ENCODE measurements at regions not wholly inside any gene's neighbourhood (a gene's known extent, or its start where the extent isn't known, plus 50 kb on each side); places are given as distances from the start of the nearest gene placed in this dataset.

DNA sequence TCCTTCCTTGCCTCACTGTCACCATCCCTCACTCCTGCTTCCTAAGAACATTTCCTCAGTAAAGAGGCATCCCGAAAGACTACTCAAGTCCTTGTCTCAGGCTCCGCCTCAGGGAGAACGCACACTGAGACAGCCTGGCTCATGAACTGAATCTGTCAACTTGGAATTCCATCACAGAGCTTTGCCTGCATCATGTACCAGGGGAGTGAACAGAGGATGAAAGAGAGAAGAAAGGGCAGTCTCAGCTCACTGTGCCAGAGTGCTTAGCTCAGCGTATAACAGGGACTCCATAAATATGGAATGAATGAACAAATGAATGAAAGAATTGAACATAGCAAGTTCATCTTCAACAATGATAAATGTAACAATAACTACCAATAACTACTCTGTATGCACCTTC, 68.7 kb upstream of the SLC1A3 start:
- Histone ChIP-seq H3K56ac (ENCODE audit: extremely low read depth, insufficient read depth, low read length) (no peak overlapping the region), H3K79me1 (ENCODE audit: low read depth in 1 of 2, low read length in 2 of 2) (no peaks in the 10 kb centered on the region), H3K4me3 (ENCODE audit: insufficient read depth, low read depth, low read length) (no peak overlapping the region), H2BK15ac (ENCODE audit: low read depth, low read length) (no peak overlapping the region), H3K4me1 (ENCODE audit: control insufficient read depth, insufficient read depth, low read length) (no peaks in the 10 kb centered on the region), H4K91ac (ENCODE audit: insufficient read depth, low read depth, low read length) (no peak overlapping the region), H3K4ac (ENCODE audit: low read depth, low read length) (no peak overlapping the region), H2AK9ac (replicated peaks; ENCODE audit: low read depth, low read length, poor library complexity) (no peak overlapping the region), H3K9ac (ENCODE audit: low read depth, low read length) (no peak overlapping the region), H4K20me1 (ENCODE audit: insufficient read depth, low read length) (no peaks in the 10 kb centered on the region), H2AFZ (replicated peaks; ENCODE audit: low read length, poor library complexity) (no peak overlapping the region), H2AK5ac (ENCODE audit: low read depth, low read length) (no peak overlapping the region), H2BK5ac (ENCODE audit: low read depth, low read length, poor library complexity, severe bottlenecking) (no peak overlapping the region), H3K27ac (ENCODE audit: insufficient read depth, low read length) (no peak overlapping the region), H3K23ac (ENCODE audit: low read depth, low read length) (no peak overlapping the region), H3K9me3 (ENCODE audit: control insufficient read depth, insufficient read depth, low read length) (no peaks in the 10 kb centered on the region), H4K8ac (ENCODE audit: low read depth in 2 of 2, low read length in 2 of 2) (no peak overlapping the region), H3K18ac (ENCODE audit: low read depth, low read length) (no peak overlapping the region), H3K14ac (replicated peaks; ENCODE audit: low read depth, low read length) (no peak overlapping the region), H3K36me3 (ENCODE audit: control insufficient read depth, insufficient read depth, low read length) (no peaks in the 10 kb centered on the region), H2BK20ac (ENCODE audit: low read depth, low read length) (no peak overlapping the region), H3K9me1 (ENCODE audit: insufficient read depth, low read length) (no peaks in the 10 kb centered on the region), H4K5ac (ENCODE audit: low read depth, low read length) (no peak overlapping the region), H3K27me3 (ENCODE audit: control insufficient read depth, insufficient read depth, low read length) (peaks cover 9% of the 10 kb centered on the region), H2BK120ac (ENCODE audit: low read depth, low read length) (no peak overlapping the region), H3K4me2 (ENCODE audit: low read depth, low read length) (no peak overlapping the region)
- WGBS, 2 experiments (ENCODE audit: extremely low coverage in 2 of 2, insufficient read length in 1 of 2): 67% methylated on average over 1 of the region's 4 CpGs; no CpG with 5 or more reads in 1 of the 2 experiments
- no TSS peak for BruUV-seq (replicated peaks)
- ChIA-PET CTCF (no interaction called here), POLR2A (ENCODE audit: unreplicated experiment) (no interaction called here)
- dilution Hi-C loops (cut with HindIII; ENCODE audit: low sequenced_read_pairs, unreplicated experiment): no loop called here
- TF ChIP-seq MAFK (IDR thresholded peaks at IDR 0.05; ENCODE audit: low read depth, low read length) (0 out of 2 replicates have a peak, but pooled peaks have one; percentile 34), RFX5 (IDR thresholded peaks at IDR 0.05; ENCODE audit: low read depth, low read length) (no peak)
- in situ Hi-C loops (cut with MboI; ENCODE audit: low sequenced_read_pairs): no loop called here
- DNase-seq (no peak), ATAC-seq (ENCODE audit: low read depth) (no peak)
- intact Hi-C loops (cut with micrococcal nuclease): no loop called here

Measured in IMR-90 (cell line).